Endothelial cell of umbilical vein (primary cell): ENCODE measurements at regions not wholly inside any gene's neighbourhood (a gene's known extent, or its start where the extent isn't known, plus 50 kb on each side); places are given as distances from the start of the nearest gene placed in this dataset.

ENCODE experiments used
- BruUV-seq: library from RNA; stranded (reverse); fragments of 400-500 nt; replicated peaks from 2 replicates; lab custom pipeline; 2021; lab: Mats Ljungman, UMichigan
- CTCF ChIA-PET: fragments of 300-600, 350-600 bp; sonication (Branson Sonifier 250); formaldehyde crosslinking; loops from one replicate; lab custom pipeline; 2021; ENCODE audit warnings: antibody characterized with exemption, inconsistent platforms; lab: Charles Lee
- POLR2A ChIA-PET: fragments of 300-600, 350-600 bp; sonication (Branson Sonifier 250); formaldehyde crosslinking; loops from one replicate; lab custom pipeline; 2021; ENCODE audit warnings: antibody characterized with exemption, inconsistent platforms; lab: Charles Lee
- DNase-seq: peaks from one replicate; pipeline ENCODE4 v3.0.0-alpha.2; 2011; ENCODE audit warnings: low read depth, low spot score
- FAIRE-seq: peaks from 2 replicates; lab custom pipeline; 2011; peaks lifted over from hg19 to GRCh38; lab: Jason Lieb, UNC
- H2AFZ ChIP-seq: 2 replicates; pipeline ENCODE4 v1.6.0; 2012; ENCODE audit warnings: low read depth, low read length, control low read depth, inconsistent platforms
- H3K27ac ChIP-seq: 2 replicates; pipeline ENCODE4 v1.5.1; 2011; ENCODE audit warnings: low read depth, mild to moderate bottlenecking, control low read depth, low read length, moderate library complexity; ENCODE audit not compliant: insufficient read depth
- H3K27me3 ChIP-seq, 2 experiments: 2 replicates each; pipeline versions ENCODE4 v1.6.0 to v1.6.1; 2011; ENCODE audit warnings: low read length in 2 of 2, mixed read lengths in 1 of 2; ENCODE audit not compliant: control insufficient read depth in 2 of 2, insufficient read depth in 2 of 2
- H3K36me3 ChIP-seq, 2 experiments: 2 replicates in 1 of 2; 3 replicates in 1 of 2; pipeline ENCODE4 v1.5.1; 2011; ENCODE audit warnings: low read length in 2 of 2, mild to moderate bottlenecking in 1 of 2, moderate library complexity in 1 of 2; ENCODE audit not compliant: control insufficient read depth in 2 of 2, insufficient read depth in 2 of 2; ENCODE audit errors: extremely low read depth in 1 of 2
- H3K4me1 ChIP-seq: 3 replicates; pipeline ENCODE4 v1.5.1; 2011; ENCODE audit warnings: mild to moderate bottlenecking, low read length; ENCODE audit not compliant: control insufficient read depth, insufficient read depth; ENCODE audit errors: extremely low read depth
- H3K4me2 ChIP-seq: 2 replicates; pipeline ENCODE4 v1.6.1; 2011; ENCODE audit warnings: low read length, control low read depth, mixed read lengths; ENCODE audit not compliant: insufficient read depth
- H3K4me3 ChIP-seq, 3 experiments: fragments of 200-600 bp in 1 of 3; sonication (generic), shearing (Covaris generic) in 1 of 3; replicated peaks in 1 of 3; 2 replicates each; pipeline ENCODE4 v1.5.1; 2011 to 2016; ENCODE audit warnings: control low read depth in 3 of 3, low read length in 3 of 3, mild to moderate bottlenecking in 2 of 3, inconsistent platforms in 1 of 3, low read depth in 1 of 3, moderate library complexity in 1 of 3; ENCODE audit not compliant: insufficient read depth in 1 of 3
- H3K79me2 ChIP-seq: 2 replicates; pipeline ENCODE4 v1.6.0; 2012; ENCODE audit warnings: low read length, inconsistent platforms; ENCODE audit not compliant: control insufficient read depth, insufficient read depth
- H3K9ac ChIP-seq: replicated peaks from 2 replicates; pipeline ENCODE3; 2011; ENCODE audit warnings: low read length, control low read depth; ENCODE audit not compliant: insufficient read depth; ENCODE audit errors: extremely low read depth
- H3K9me1 ChIP-seq: replicated peaks from 3 replicates; pipeline ENCODE4 v1.6.0; 2011; ENCODE audit warnings: mild to moderate bottlenecking, low read length; ENCODE audit not compliant: control insufficient read depth, insufficient read depth; ENCODE audit errors: extremely low read depth
- H3K9me3 ChIP-seq: replicated peaks from 2 replicates; pipeline ENCODE4 v1.5.1; 2012; ENCODE audit warnings: low read length, inconsistent platforms; ENCODE audit not compliant: control insufficient read depth, insufficient read depth
- H4K20me1 ChIP-seq: replicated peaks from 2 replicates; pipeline ENCODE3; 2011; ENCODE audit warnings: mild to moderate bottlenecking, low read length; ENCODE audit not compliant: control insufficient read depth, insufficient read depth; ENCODE audit errors: extremely low read depth
- CTCF ChIP-seq, 2 donors: IDR thresholded peaks; 1 replicate in 1 of 2; 2 replicates in 1 of 2; pipeline ENCODE4 v1.5.1; 2011; ENCODE audit warnings: low read length in 2 of 2, mild to moderate bottlenecking in 2 of 2, moderate library complexity in 2 of 2, control low read depth in 1 of 2, inconsistent platforms in 1 of 2, low read depth in 1 of 2; ENCODE audit not compliant: insufficient read depth in 1 of 2; ENCODE audit errors: extremely low read depth in 1 of 2
- EZH2 ChIP-seq: IDR thresholded peaks from 2 replicates; pipeline ENCODE4 v1.6.1; 2012; ENCODE audit warnings: borderline replicate concordance, low read depth, mild to moderate bottlenecking, moderate library complexity, low read length, inconsistent platforms; ENCODE audit not compliant: severe bottlenecking
- FOS ChIP-seq: IDR thresholded peaks from 2 replicates; pipeline ENCODE4 v1.6.1; 2011; ENCODE audit warnings: mild to moderate bottlenecking, low read length, moderate library complexity, borderline replicate concordance; ENCODE audit not compliant: insufficient read depth
- GATA2 ChIP-seq: IDR thresholded peaks from 2 replicates; pipeline ENCODE4 v1.7.0; 2011; ENCODE audit warnings: low read depth, mild to moderate bottlenecking, moderate library complexity, mixed read lengths, low read length; ENCODE audit not compliant: insufficient read length, insufficient read depth
- JUN ChIP-seq: IDR thresholded peaks from 2 replicates; pipeline ENCODE4 v1.6.1; 2011; ENCODE audit warnings: borderline replicate concordance, low read depth; ENCODE audit not compliant: insufficient read length, insufficient read depth
- MAX ChIP-seq: IDR thresholded peaks from 2 replicates; pipeline ENCODE4 v1.6.1; 2011; ENCODE audit not compliant: insufficient read depth, insufficient read length
- MYC ChIP-seq: IDR thresholded peaks from one replicate; pipeline ENCODE4 v1.6.1; 2011; ENCODE audit warnings: mild to moderate bottlenecking, low read depth, low read length
- POLR2A ChIP-seq: IDR thresholded peaks from 2 replicates; pipeline ENCODE4 v1.6.1; 2012; ENCODE audit warnings: low read depth, mild to moderate bottlenecking, control low read depth, low read length
- POLR2AphosphoS5 ChIP-seq: IDR thresholded peaks from 2 replicates; pipeline ENCODE4 v1.6.1; 2012; ENCODE audit warnings: low read depth, mild to moderate bottlenecking, control low read depth, low read length, moderate library complexity; ENCODE audit not compliant: insufficient read depth
- dilution Hi-C: fragments of 300-500 bp; cut with MboI; formaldehyde crosslinking; loops from one replicate; pipeline ENCODE4 v1.15.0; 2019; ENCODE audit warnings: low sequenced_read_pairs; ENCODE audit not compliant: extremely low pct_ligation_motif_present
- intact Hi-C: fragments of 100-400 bp; cut with micrococcal nuclease; formaldehyde crosslinking; loops from one replicate; pipeline ENCODE4 v1.10.0; 2022

GRCh38 chr11:15698855-15699254 lies 584.1 kb downstream of the INSC start:
- Histone ChIP-seq H3K9me1 (no peaks in the 10 kb centered on the region), H3K27me3 (no peaks in the 10 kb centered on the region), H3K9me3 (no peaks in the 10 kb centered on the region), H4K20me1 (no peaks in the 10 kb centered on the region), H3K79me2 (no peaks in the 10 kb centered on the region), H2AFZ (no peak overlapping the region), H3K27ac (no peak overlapping the region), H3K9ac (no peak overlapping the region), H3K4me3 (no peak overlapping the region), H3K4me2 (no peak overlapping the region), H3K36me3 (no peaks in the 10 kb centered on the region), H3K4me1 (no peaks in the 10 kb centered on the region)
- dilution Hi-C loops: no loop called here
- CTCF ChIA-PET: no interaction called here
- DNase-seq (no peak), FAIRE-seq (no peak)
- no peak for TF ChIP-seq CTCF (IDR thresholded peaks at IDR 0.05; ENCODE audit: extremely low read depth in 1 of 2, insufficient read depth in 1 of 2, low read depth in 1 of 2, low read length in 2 of 2)
- no peak for TF ChIP-seq POLR2A
- TF ChIP-seq MAX: no peak
- TF ChIP-seq MYC: no peak
- no peak for TF ChIP-seq GATA2
- no peak for TF ChIP-seq POLR2AphosphoS5
- no peak for TF ChIP-seq JUN
- TF ChIP-seq FOS: no peak
- TF ChIP-seq EZH2: no peak
- intact Hi-C loops: no loop called here
- BruUV-seq: no TSS peak
- POLR2A ChIA-PET: no interaction called here
